ENCODE measurements at regions not wholly inside any gene's neighbourhood (a gene's known extent, or its start where the extent isn't known, plus 50 kb on each side); places are given as distances from the start of the nearest gene placed in this dataset.

GRCh38 chr18:47522359-47522758 lies 270.9 kb upstream of the SKOR2 start:
- ATAC-seq, result no peak
- TF ChIP-seq GLIS3 (CRISPR knock-in tag; IDR thresholded peaks at IDR 0.05) (no peak), RARB (CRISPR knock-in tag; IDR thresholded peaks at IDR 0.05) (no peak), ZNF565 (CRISPR knock-in tag; conservative IDR thresholded peaks at IDR 0.05; ENCODE audit: low read depth) (no peak), CSRNP3 (CRISPR knock-in tag; IDR thresholded peaks at IDR 0.05) (no peak), ESRRG (CRISPR knock-in tag; IDR thresholded peaks at IDR 0.05) (no peak), ISL1 (CRISPR knock-in tag; IDR thresholded peaks at IDR 0.05) (no peak), ARNTL (CRISPR knock-in tag; IDR thresholded peaks at IDR 0.05; ENCODE audit: borderline replicate concordance, low read depth) (no peak), ZFP3 (CRISPR knock-in tag; IDR thresholded peaks at IDR 0.05) (no peak)

- ATAC-seq, result no peak
- TF ChIP-seq CSRNP3 (CRISPR knock-in tag; IDR thresholded peaks at IDR 0.05) (no peak), ARNTL (CRISPR knock-in tag; IDR thresholded peaks at IDR 0.05; ENCODE audit: borderline replicate concordance, low read depth) (no peak), ZNF565 (CRISPR knock-in tag; conservative IDR thresholded peaks at IDR 0.05; ENCODE audit: low read depth) (no peak), RARB (CRISPR knock-in tag; IDR thresholded peaks at IDR 0.05) (no peak), ZFP3 (CRISPR knock-in tag; IDR thresholded peaks at IDR 0.05) (no peak), ZC3H10 (CRISPR knock-in tag; IDR thresholded peaks at IDR 0.05) (no peak), CSDC2 (CRISPR knock-in tag; IDR thresholded peaks at IDR 0.05) (no peak), BACH2 (CRISPR knock-in tag; IDR thresholded peaks at IDR 0.05; ENCODE audit: borderline replicate concordance) (no peak), PPARA (CRISPR knock-in tag; IDR thresholded peaks at IDR 0.05; ENCODE audit: borderline replicate concordance) (no peak), ZFP30 (CRISPR knock-in tag; IDR thresholded peaks at IDR 0.05) (no peak), GLIS3 (CRISPR knock-in tag; IDR thresholded peaks at IDR 0.05) (no peak), TOX (CRISPR knock-in tag; IDR thresholded peaks at IDR 0.05; ENCODE audit: borderline replicate concordance) (no peak), ZNF8 (CRISPR knock-in tag; IDR thresholded peaks at IDR 0.05) (no peak), OSR1 (CRISPR knock-in tag; IDR thresholded peaks at IDR 0.05) (no peak), ZNF70 (CRISPR knock-in tag; IDR thresholded peaks at IDR 0.05) (no peak), SNAI2 (CRISPR knock-in tag; IDR thresholded peaks at IDR 0.05) (no peak)
- TF ChIP-seq, protein P1, sequence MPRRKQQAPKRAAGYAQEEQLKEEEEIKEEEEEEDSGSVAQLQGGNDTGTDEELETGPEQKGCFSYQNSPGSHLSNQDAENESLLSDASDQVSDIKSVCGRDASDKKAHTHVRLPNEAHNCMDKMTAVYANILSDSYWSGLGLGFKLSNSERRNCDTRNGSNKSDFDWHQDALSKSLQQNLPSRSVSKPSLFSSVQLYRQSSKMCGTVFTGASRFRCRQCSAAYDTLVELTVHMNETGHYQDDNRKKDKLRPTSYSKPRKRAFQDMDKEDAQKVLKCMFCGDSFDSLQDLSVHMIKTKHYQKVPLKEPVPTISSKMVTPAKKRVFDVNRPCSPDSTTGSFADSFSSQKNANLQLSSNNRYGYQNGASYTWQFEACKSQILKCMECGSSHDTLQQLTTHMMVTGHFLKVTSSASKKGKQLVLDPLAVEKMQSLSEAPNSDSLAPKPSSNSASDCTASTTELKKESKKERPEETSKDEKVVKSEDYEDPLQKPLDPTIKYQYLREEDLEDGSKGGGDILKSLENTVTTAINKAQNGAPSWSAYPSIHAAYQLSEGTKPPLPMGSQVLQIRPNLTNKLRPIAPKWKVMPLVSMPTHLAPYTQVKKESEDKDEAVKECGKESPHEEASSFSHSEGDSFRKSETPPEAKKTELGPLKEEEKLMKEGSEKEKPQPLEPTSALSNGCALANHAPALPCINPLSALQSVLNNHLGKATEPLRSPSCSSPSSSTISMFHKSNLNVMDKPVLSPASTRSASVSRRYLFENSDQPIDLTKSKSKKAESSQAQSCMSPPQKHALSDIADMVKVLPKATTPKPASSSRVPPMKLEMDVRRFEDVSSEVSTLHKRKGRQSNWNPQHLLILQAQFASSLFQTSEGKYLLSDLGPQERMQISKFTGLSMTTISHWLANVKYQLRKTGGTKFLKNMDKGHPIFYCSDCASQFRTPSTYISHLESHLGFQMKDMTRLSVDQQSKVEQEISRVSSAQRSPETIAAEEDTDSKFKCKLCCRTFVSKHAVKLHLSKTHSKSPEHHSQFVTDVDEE (CRISPR knock-in tag; IDR thresholded peaks at IDR 0.05), result no peak
- TF ChIP-seq, protein P2, sequence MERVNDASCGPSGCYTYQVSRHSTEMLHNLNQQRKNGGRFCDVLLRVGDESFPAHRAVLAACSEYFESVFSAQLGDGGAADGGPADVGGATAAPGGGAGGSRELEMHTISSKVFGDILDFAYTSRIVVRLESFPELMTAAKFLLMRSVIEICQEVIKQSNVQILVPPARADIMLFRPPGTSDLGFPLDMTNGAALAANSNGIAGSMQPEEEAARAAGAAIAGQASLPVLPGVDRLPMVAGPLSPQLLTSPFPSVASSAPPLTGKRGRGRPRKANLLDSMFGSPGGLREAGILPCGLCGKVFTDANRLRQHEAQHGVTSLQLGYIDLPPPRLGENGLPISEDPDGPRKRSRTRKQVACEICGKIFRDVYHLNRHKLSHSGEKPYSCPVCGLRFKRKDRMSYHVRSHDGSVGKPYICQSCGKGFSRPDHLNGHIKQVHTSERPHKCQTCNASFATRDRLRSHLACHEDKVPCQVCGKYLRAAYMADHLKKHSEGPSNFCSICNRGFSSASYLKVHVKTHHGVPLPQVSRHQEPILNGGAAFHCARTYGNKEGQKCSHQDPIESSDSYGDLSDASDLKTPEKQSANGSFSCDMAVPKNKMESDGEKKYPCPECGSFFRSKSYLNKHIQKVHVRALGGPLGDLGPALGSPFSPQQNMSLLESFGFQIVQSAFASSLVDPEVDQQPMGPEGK (CRISPR knock-in tag; IDR thresholded peaks at IDR 0.05; ENCODE audit: borderline replicate concordance), result no peak
These were observed 268.8 kb upstream of the SKOR2 start for GRCh38 chr18:47520263-47520662.

GRCh38 chr18:47519706-47520105 lies 268.2 kb upstream of the SKOR2 start:
- TF ChIP-seq TCF4 (CRISPR knock-in tag; IDR thresholded peaks at IDR 0.05; ENCODE audit: borderline replicate concordance) (no peak), OSR1 (CRISPR knock-in tag; IDR thresholded peaks at IDR 0.05) (no peak), ZNF70 (CRISPR knock-in tag; IDR thresholded peaks at IDR 0.05) (no peak), GLIS3 (CRISPR knock-in tag; IDR thresholded peaks at IDR 0.05) (no peak), TOX (CRISPR knock-in tag; IDR thresholded peaks at IDR 0.05; ENCODE audit: borderline replicate concordance) (no peak), PPARA (CRISPR knock-in tag; IDR thresholded peaks at IDR 0.05; ENCODE audit: borderline replicate concordance) (no peak), ESRRG (CRISPR knock-in tag; IDR thresholded peaks at IDR 0.05) (no peak), POU6F1 (CRISPR knock-in tag; IDR thresholded peaks at IDR 0.05; ENCODE audit: borderline replicate concordance, low read depth) (no peak), CSRNP3 (CRISPR knock-in tag; IDR thresholded peaks at IDR 0.05) (no peak)
- TF ChIP-seq, protein P1 (CRISPR knock-in tag; IDR thresholded peaks at IDR 0.05), result no peak
- no peak for ATAC-seq
